Activated CD4-positive, alpha-beta T cell treated with anti-CD3 and anti-CD28 coated beads for 24 hours (primary cell): ENCODE measurements at regions not wholly inside any gene's neighbourhood (a gene's known extent, or its start where the extent isn't known, plus 50 kb on each side); places are given as distances from the start of the nearest gene placed in this dataset.

Source experiments
- DNase-seq, 2 donors: peaks; one replicate each; pipeline ENCODE4 v3.0.0-alpha.2; 2020; ENCODE audit warnings: low read depth in 2 of 2

- no peak for DNase-seq
These were observed 1040.6 kb upstream of the SLC10A2 start for GRCh38 chr13:104106705-104107393.

- DNase-seq, result no peak
These were observed 1039.5 kb upstream of the SLC10A2 start for GRCh38 chr13:104105418-104106355.

- no peak for DNase-seq
These were observed 1033.5 kb upstream of the SLC10A2 start for GRCh38 chr13:104099750-104100149.

- DNase-seq, result no peak
These were observed 1032.2 kb upstream of the SLC10A2 start for GRCh38 chr13:104098421-104098820.

GRCh38 chr13:104086759-104087158 lies 1020.5 kb upstream of the SLC10A2 start:
- no peak for DNase-seq

- DNase-seq, result no peak
These were observed 1020.0 kb upstream of the SLC10A2 start for GRCh38 chr13:104086210-104086609.

- no peak for DNase-seq
These were observed 1019.4 kb upstream of the SLC10A2 start for GRCh38 chr13:104085611-104086010.

- DNase-seq, result no peak
These were observed 1008.1 kb upstream of the SLC10A2 start for GRCh38 chr13:104074326-104074725.

GRCh38 chr13:104071806-104072205 lies 1005.6 kb upstream of the SLC10A2 start:
- DNase-seq, result no peak

GRCh38 chr13:104065328-104065727 lies 999.1 kb upstream of the SLC10A2 start:
- DNase-seq, result no peak

- no peak for DNase-seq
These were observed 991.6 kb upstream of the SLC10A2 start for GRCh38 chr13:104057861-104058260.

GRCh38 chr13:104045907-104046306 lies 979.7 kb upstream of the SLC10A2 start:
- DNase-seq, result no peak

- DNase-seq, result no peak
These were observed 977.0 kb upstream of the SLC10A2 start for GRCh38 chr13:104043184-104043583.

- DNase-seq, result no peak
These were observed 968.7 kb upstream of the SLC10A2 start for GRCh38 chr13:104034891-104035290.

GRCh38 chr13:104025303-104025702 lies 959.1 kb upstream of the SLC10A2 start:
- no peak for DNase-seq

- no peak for DNase-seq
These were observed 958.4 kb upstream of the SLC10A2 start for GRCh38 chr13:104024416-104025170.

GRCh38 chr13:104021806-104022397 lies 955.7 kb upstream of the SLC10A2 start:
- no peak for DNase-seq

GRCh38 chr13:104017317-104017716 lies 951.1 kb upstream of the SLC10A2 start:
- no peak for DNase-seq

GRCh38 chr13:104015646-104016396 lies 949.6 kb upstream of the SLC10A2 start:
- no peak for DNase-seq

- no peak for DNase-seq
These were observed 948.8 kb upstream of the SLC10A2 start for GRCh38 chr13:104014803-104015645.
